Esophagus (tissue), 2 donors: ENCODE measurements at regions not wholly inside any gene's neighbourhood (a gene's known extent, or its start where the extent isn't known, plus 50 kb on each side); places are given as distances from the start of the nearest gene placed in this dataset.

Experiments used
- H3K27ac ChIP-seq, 2 donors: one replicate each; pipeline ENCODE4 v1.5.1; 2013; ENCODE audit warnings: low read depth in 2 of 2, mild to moderate bottlenecking in 2 of 2, inconsistent platforms in 1 of 2, low read length in 1 of 2, moderate library complexity in 1 of 2
- H3K27me3 ChIP-seq, 2 donors: one replicate each; pipeline ENCODE4 v1.6.1; 2013; ENCODE audit warnings: low read length in 2 of 2, control low read depth in 1 of 2, mild to moderate bottlenecking in 1 of 2; ENCODE audit not compliant: insufficient read depth in 2 of 2, control insufficient read depth in 1 of 2
- H3K36me3 ChIP-seq, 2 donors: one replicate each; pipeline ENCODE4 v1.6.1; 2013; ENCODE audit warnings: low read length in 1 of 2; ENCODE audit not compliant: control insufficient read depth in 2 of 2, insufficient read depth in 2 of 2
- H3K4me1 ChIP-seq, 2 donors: one replicate each; pipeline ENCODE4 v1.6.1; 2013; ENCODE audit warnings: low read length in 1 of 2; ENCODE audit not compliant: control insufficient read depth in 2 of 2, insufficient read depth in 2 of 2
- H3K4me3 ChIP-seq, 2 donors: one replicate each; pipeline ENCODE4 v1.5.1; 2013; ENCODE audit warnings: low read length in 2 of 2, mild to moderate bottlenecking in 2 of 2, low read depth in 1 of 2, moderate library complexity in 1 of 2
- H3K9me3 ChIP-seq, 2 donors: one replicate each; pipeline ENCODE4 v1.6.1; 2013; ENCODE audit warnings: mild to moderate bottlenecking in 2 of 2, low read depth in 1 of 2, low read length in 1 of 2, moderate library complexity in 1 of 2; ENCODE audit not compliant: control insufficient read depth in 2 of 2, insufficient read depth in 1 of 2
- WGBS, 2 donors: extraction: QIAGEN DNeasy Blood & Tissue Kit; methylation state at CpG; one replicate each; pipeline ENCODE4 v1.1.7; 2013; 5-methylcytosine and 5-hydroxymethylcytosine counted together
- donor health status: healthy with polysubstance abuse.
- donor health status: Bipolar disorder and iron deficiency.

- peaks cover 0 to 3% of the 10 kb centered on the region in 2 donors for H3K9me3 ChIP-seq
- no peak overlapping the region for H3K4me3 ChIP-seq
- H3K27me3 ChIP-seq: no peaks in the 10 kb centered on the region
- peak overlapping the region in 1 of 2 donors; percentile 34 for H3K27ac ChIP-seq
- peaks cover 0 to 4% of the 10 kb centered on the region in 2 donors for H3K4me1 ChIP-seq
- no peaks in the 10 kb centered on the region for H3K36me3 ChIP-seq
- 74 to 78% methylated on average over 6 of the region's 6 CpGs for WGBS, 2 donors
These were observed 1049.5 kb upstream of the ACO1 start for GRCh38 chr9:31334837-31335528.

DNA sequence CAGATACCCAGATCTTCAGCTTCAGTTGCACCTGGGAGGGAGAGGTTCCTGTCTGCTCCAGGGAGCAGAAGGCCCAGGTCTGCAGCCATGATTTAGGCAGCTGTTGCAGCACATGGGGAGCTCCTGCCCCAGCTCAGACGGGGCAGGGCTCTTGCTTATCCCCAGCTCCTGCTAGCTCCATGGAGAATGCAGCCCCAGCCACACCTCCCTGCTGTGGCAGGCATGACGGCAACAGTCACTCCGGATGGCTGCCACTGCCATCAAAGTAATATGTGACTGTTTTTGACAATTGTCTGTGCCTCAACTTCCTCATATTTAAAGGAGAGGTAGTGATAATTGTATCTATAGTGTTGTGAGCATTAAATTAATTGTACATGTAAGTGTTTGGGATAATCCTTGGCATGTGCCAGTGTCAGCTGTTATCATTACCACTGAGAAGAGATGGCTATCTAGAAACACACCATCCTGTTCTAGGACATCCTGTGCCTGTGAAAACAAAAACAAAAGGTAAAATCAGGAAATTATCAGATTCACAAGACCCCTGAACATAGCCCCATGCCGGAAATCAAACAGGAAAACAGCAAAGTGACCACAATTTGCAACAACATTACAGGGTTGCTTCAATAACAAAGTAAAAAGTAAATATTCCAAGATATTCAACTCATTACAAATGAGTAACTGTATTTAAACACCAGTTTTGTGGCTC lies 1048.8 kb upstream of the ACO1 start:
- 66 to 74% methylated on average over 4 of the region's 4 CpGs for WGBS, 2 donors
- no peaks in the 10 kb centered on the region for H3K27me3 ChIP-seq
- H3K27ac ChIP-seq: peak overlapping the region in 1 of 2 donors; percentile 34
- no peaks in the 10 kb centered on the region for H3K36me3 ChIP-seq
- H3K9me3 ChIP-seq: peaks cover 0 to 3% of the 10 kb centered on the region in 2 donors
- peaks cover 0 to 4% of the 10 kb centered on the region in 2 donors for H3K4me1 ChIP-seq
- no peak overlapping the region for H3K4me3 ChIP-seq

- Histone ChIP-seq H3K36me3 (no peaks in the 10 kb centered on the region), H3K27me3 (no peaks in the 10 kb centered on the region), H3K9me3 (peaks cover 0 to 3% of the 10 kb centered on the region in 2 donors), H3K27ac (no peak overlapping the region), H3K4me3 (no peak overlapping the region), H3K4me1 (peaks cover 0 to 4% of the 10 kb centered on the region in 2 donors)
- 15 to 44% methylated on average over 1 of the region's 1 CpG for WGBS, 2 donors
These were observed 1048.1 kb upstream of the ACO1 start for GRCh38 chr9:31336386-31336785.

DNA sequence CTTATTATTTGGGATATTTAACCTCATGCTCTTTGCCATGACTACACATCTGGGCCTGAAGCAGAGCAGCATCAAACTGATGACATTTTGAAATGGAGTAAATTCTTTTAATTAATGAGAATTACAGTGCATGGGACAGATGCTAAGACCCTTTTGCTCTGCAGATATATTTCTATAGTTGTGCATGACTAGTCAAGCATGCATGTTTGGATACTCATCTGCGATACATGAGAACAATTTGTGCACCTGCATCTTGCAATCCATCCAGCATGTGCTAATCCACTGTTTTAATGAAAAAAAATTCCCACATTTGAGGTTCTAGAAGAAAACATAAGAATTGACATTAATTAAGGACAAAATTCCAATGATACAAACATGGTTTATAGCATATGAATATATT lies 1047.6 kb upstream of the ACO1 start:
- WGBS, 2 donors: 82 to 83% methylated on average over 1 of the region's 1 CpG
- H3K27ac ChIP-seq: no peak overlapping the region
- H3K9me3 ChIP-seq: peaks cover 0 to 3% of the 10 kb centered on the region in 2 donors
- peaks cover 0 to 4% of the 10 kb centered on the region in 2 donors for H3K4me1 ChIP-seq
- H3K4me3 ChIP-seq: no peak overlapping the region
- H3K36me3 ChIP-seq: no peaks in the 10 kb centered on the region
- H3K27me3 ChIP-seq: no peaks in the 10 kb centered on the region

DNA sequence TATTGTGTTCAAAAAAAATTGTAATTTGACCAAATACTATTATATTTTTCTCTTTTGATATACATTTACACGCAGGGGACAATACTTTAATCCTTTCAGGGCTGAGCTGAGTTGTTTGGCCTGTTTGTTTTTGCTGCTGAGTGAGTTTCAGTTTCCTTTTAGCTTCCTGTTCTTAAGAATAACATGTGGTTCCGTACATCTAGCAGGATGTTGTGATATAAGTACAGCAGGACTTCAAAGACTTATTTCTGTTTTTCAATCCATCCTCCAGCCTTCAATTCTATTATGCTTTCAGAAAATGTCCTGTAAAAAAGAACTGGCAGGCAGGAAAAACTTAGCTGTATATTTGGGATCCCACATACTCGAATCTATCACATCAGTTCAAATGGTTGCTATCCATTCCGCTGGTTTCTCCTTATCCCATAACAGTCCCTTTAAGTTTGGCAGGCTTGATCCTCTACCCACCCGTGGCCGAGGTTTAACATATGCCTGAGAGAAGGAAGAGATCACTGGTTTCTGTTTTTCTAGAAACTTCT lies 1037.3 kb upstream of the ACO1 start:
- H3K27ac ChIP-seq: no peak overlapping the region
- 40 to 41% methylated on average over 6 of the region's 6 CpGs for WGBS, 2 donors
- H3K9me3 ChIP-seq: no peaks in the 10 kb centered on the region
- H3K36me3 ChIP-seq: no peaks in the 10 kb centered on the region
- H3K4me3 ChIP-seq: peak overlapping the region in 1 of 2 donors; percentile 11
- H3K4me1 ChIP-seq: no peaks in the 10 kb centered on the region
- H3K27me3 ChIP-seq: no peaks in the 10 kb centered on the region

DNA sequence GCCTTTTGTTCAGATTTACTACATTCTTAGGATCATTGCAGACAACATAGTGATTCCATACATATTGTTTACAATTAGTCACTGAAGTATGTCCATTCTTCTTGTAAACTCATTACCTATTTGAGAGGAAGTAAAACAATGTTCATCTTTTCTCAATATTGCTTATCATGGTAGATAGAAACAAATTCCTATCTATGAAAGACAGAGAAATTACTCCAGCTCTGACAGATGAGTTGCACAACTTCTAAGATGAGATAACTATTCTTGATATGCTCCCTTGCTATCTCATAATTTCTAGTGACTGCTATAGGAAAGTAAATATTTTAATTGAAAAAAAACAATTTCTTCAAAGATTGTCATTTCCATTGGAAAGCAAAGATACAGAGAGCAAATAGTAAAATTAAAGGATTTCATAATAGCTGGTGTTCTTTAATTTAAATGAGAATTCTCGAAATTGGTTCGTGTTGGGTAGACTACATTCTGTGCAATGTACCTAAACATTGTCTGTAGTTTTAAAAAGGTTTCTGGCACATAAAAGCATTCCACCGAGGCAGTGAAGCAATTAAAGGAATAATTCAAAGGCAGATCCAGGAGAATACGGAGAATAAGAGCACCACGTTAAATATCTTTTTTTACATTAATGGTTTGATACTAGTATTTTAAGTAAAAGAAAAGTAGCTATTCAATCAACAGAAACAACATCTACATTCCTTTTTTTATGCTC lies 1029.1 kb upstream of the ACO1 start:
- Histone ChIP-seq H3K4me3 (no peak overlapping the region), H3K27ac (no peak overlapping the region), H3K9me3 (no peaks in the 10 kb centered on the region), H3K4me1 (no peaks in the 10 kb centered on the region), H3K27me3 (no peaks in the 10 kb centered on the region), H3K36me3 (no peaks in the 10 kb centered on the region)
- whole genome bisulfite sequencing, 2 donors: 56 to 63% methylated on average over 5 of the region's 5 CpGs

- no peaks in the 10 kb centered on the region for H3K27me3 ChIP-seq
- no peaks in the 10 kb centered on the region for H3K4me1 ChIP-seq
- H3K9me3 ChIP-seq: no peaks in the 10 kb centered on the region
- no peak overlapping the region for H3K4me3 ChIP-seq
- no peak overlapping the region for H3K27ac ChIP-seq
- H3K36me3 ChIP-seq: no peaks in the 10 kb centered on the region
These were observed 1028.5 kb upstream of the ACO1 start for GRCh38 chr9:31355965-31356364.

- no peaks in the 10 kb centered on the region for H3K36me3 ChIP-seq
- H3K9me3 ChIP-seq: no peaks in the 10 kb centered on the region
- H3K4me1 ChIP-seq: no peaks in the 10 kb centered on the region
- no peak overlapping the region for H3K4me3 ChIP-seq
- no peak overlapping the region for H3K27ac ChIP-seq
- no peaks in the 10 kb centered on the region for H3K27me3 ChIP-seq
These were observed 1025.4 kb upstream of the ACO1 start for GRCh38 chr9:31359071-31359470.

GRCh38 chr9:31364171-31364570 lies 1020.3 kb upstream of the ACO1 start:
- 77 to 81% methylated on average over 5 of the region's 5 CpGs for WGBS, 2 donors
- no peaks in the 10 kb centered on the region for H3K36me3 ChIP-seq

More at GRCh38 chr9:31364171-31364570, 1020.3 kb upstream of the ACO1 start:
- Histone ChIP-seq H3K9me3 (no peaks in the 10 kb centered on the region), H3K4me1 (no peaks in the 10 kb centered on the region), H3K4me3 (no peak overlapping the region), H3K27me3 (no peaks in the 10 kb centered on the region), H3K27ac (no peak overlapping the region)
